ACC112 (cell line): ENCODE measurements at regions not wholly inside any gene's neighbourhood (a gene's known extent, or its start where the extent isn't known, plus 50 kb on each side); places are given as distances from the start of the nearest gene placed in this dataset.
"Not testable (repeated sequence)": the region's sequence is repeated elsewhere in the genome, so short reads cannot be mapped to it uniquely, and the experiment has no call there.

Experiments
- H2AFZ ChIP-seq: fragments of 200-600 bp; sonication (generic); one replicate; pipeline ENCODE4 v1.6.0; 2017; ENCODE audit warnings: antibody characterized with exemption, low read length; ENCODE audit not compliant: unreplicated experiment
- H3K27ac ChIP-seq: fragments of 200-600 bp; sonication (generic); 2 replicates; pipeline ENCODE4 v1.5.1; 2014; ENCODE audit warnings: low read depth, mild to moderate bottlenecking, antibody characterized with exemption, low read length, moderate library complexity
- H3K27me3 ChIP-seq: fragments of 200-600 bp; sonication (generic); 2 replicates; pipeline ENCODE4 v1.6.1; 2014; ENCODE audit warnings: mild to moderate bottlenecking, antibody characterized with exemption, low read length, moderate library complexity, mixed read lengths; ENCODE audit not compliant: insufficient read depth
- H3K36me3 ChIP-seq: fragments of 200-600 bp; sonication (generic); 2 replicates; pipeline ENCODE4 v1.6.1; 2016; ENCODE audit warnings: mild to moderate bottlenecking, antibody characterized with exemption, low read length, moderate library complexity, mixed read lengths; ENCODE audit not compliant: insufficient read depth
- H3K4me1 ChIP-seq: fragments of 200-600 bp; sonication (generic); one replicate; pipeline ENCODE4 v1.6.1; 2016; ENCODE audit warnings: low read length, mixed read lengths; ENCODE audit not compliant: insufficient read depth, unreplicated experiment, control insufficient read depth
- H3K4me3 ChIP-seq: fragments of 200-600 bp; sonication (generic); 2 replicates; pipeline ENCODE4 v1.5.1; 2014; ENCODE audit warnings: mild to moderate bottlenecking, low read depth, low read length
- H3K79me2 ChIP-seq: fragments of 200-600 bp; sonication (generic); one replicate; pipeline ENCODE4 v1.6.0; 2016; ENCODE audit warnings: low read length; ENCODE audit not compliant: control insufficient read depth, unreplicated experiment, insufficient read depth

- no peaks in the 10 kb centered on the region for H3K4me1 ChIP-seq
- H2AFZ ChIP-seq = no peak overlapping the region
- no peaks in the 10 kb centered on the region for H3K79me2 ChIP-seq
- H3K27ac ChIP-seq = no peak overlapping the region
- H3K4me3 ChIP-seq = no peak overlapping the region
- H3K27me3 ChIP-seq = peaks cover 32% of the 10 kb centered on the region; the same call in 1 of the 2 replicates
- H3K36me3 ChIP-seq = no peaks in the 10 kb centered on the region
Measured at GRCh38 chr9:71465392-71465791, 302.9 kb downstream of the CEMIP2 start.

GRCh38 chr9:71459082-71459481, 309.2 kb downstream of the CEMIP2 start:
- Histone ChIP-seq H2AFZ (no peak overlapping the region), H3K27ac (no peak overlapping the region), H3K4me1 (no peaks in the 10 kb centered on the region), H3K27me3 (peaks cover 34% of the 10 kb centered on the region; the same call in 1 of the 2 replicates), H3K79me2 (no peaks in the 10 kb centered on the region), H3K36me3 (no peaks in the 10 kb centered on the region), H3K4me3 (no peak overlapping the region)

GRCh38 chr9:71446473-71447411, 321.6 kb downstream of the CEMIP2 start:
- H3K4me3 ChIP-seq = peak overlapping the region; percentile 81
- peaks cover 79% of the 10 kb centered on the region for H3K27me3 ChIP-seq
- no peak overlapping the region for H3K27ac ChIP-seq

GRCh38 chr9:71446106-71446472, 322.2 kb downstream of the CEMIP2 start:
- no peak overlapping the region for H2AFZ ChIP-seq
- peaks cover 82% of the 10 kb centered on the region for H3K27me3 ChIP-seq
- H3K36me3 ChIP-seq = no peaks in the 10 kb centered on the region
- peak overlapping the region; percentile 81 for H3K4me3 ChIP-seq
- H3K4me1 ChIP-seq = no peaks in the 10 kb centered on the region
- H3K79me2 ChIP-seq = no peaks in the 10 kb centered on the region
- H3K27ac ChIP-seq = no peak overlapping the region

More at GRCh38 chr9:71446473-71447411, 321.6 kb downstream of the CEMIP2 start:
- Histone ChIP-seq H3K36me3 (no peaks in the 10 kb centered on the region), H3K4me1 (no peaks in the 10 kb centered on the region), H3K79me2 (no peaks in the 10 kb centered on the region), H2AFZ (no peak overlapping the region)

- Histone ChIP-seq H3K4me1 (no peaks in the 10 kb centered on the region), H2AFZ (no peak overlapping the region), H3K79me2 (no peaks in the 10 kb centered on the region), H3K27me3 (peaks cover 58% of the 10 kb centered on the region), H3K36me3 (no peaks in the 10 kb centered on the region), H3K27ac (no peak overlapping the region), H3K4me3 (no peak overlapping the region)
Measured at GRCh38 chr9:71442937-71443336, 321.5 kb upstream of the TRPM3 start.

GRCh38 chr9:71441266-71441665, 319.8 kb upstream of the TRPM3 start:
- H3K79me2 ChIP-seq = no peaks in the 10 kb centered on the region

GRCh38 chr9:71431931-71432330, 310.5 kb upstream of the TRPM3 start:
- no peaks in the 10 kb centered on the region for H3K36me3 ChIP-seq
- H3K79me2 ChIP-seq = no peaks in the 10 kb centered on the region
- H3K4me1 ChIP-seq = no peaks in the 10 kb centered on the region
- H3K27me3 ChIP-seq = peaks cover 18% of the 10 kb centered on the region
- H2AFZ ChIP-seq = no peak overlapping the region
- H3K4me3 ChIP-seq = no peak overlapping the region
- no peak overlapping the region for H3K27ac ChIP-seq

More at GRCh38 chr9:71441266-71441665, 319.8 kb upstream of the TRPM3 start:
- no peaks in the 10 kb centered on the region for H3K36me3 ChIP-seq
- no peak overlapping the region for H3K4me3 ChIP-seq
- H3K27ac ChIP-seq = no peak overlapping the region
- peaks cover 42% of the 10 kb centered on the region for H3K27me3 ChIP-seq
- H2AFZ ChIP-seq = no peak overlapping the region
- no peaks in the 10 kb centered on the region for H3K4me1 ChIP-seq

- H3K27ac ChIP-seq, H3K79me2 ChIP-seq, H3K36me3 ChIP-seq, H3K27me3 ChIP-seq, H3K4me1 ChIP-seq, H3K4me3 ChIP-seq, H2AFZ ChIP-seq: not testable (repeated sequence)
Measured at GRCh38 chr9:71407341-71407740, 285.9 kb upstream of the TRPM3 start.

GRCh38 chr9:71403106-71403505, 281.7 kb upstream of the TRPM3 start:
- H3K36me3 ChIP-seq = no peaks in the 10 kb centered on the region
- H3K4me1 ChIP-seq = no peaks in the 10 kb centered on the region
- H3K79me2 ChIP-seq = no peaks in the 10 kb centered on the region
- H3K4me3 ChIP-seq = no peak overlapping the region
- H2AFZ ChIP-seq = no peak overlapping the region
- no peak overlapping the region for H3K27ac ChIP-seq
- no peaks in the 10 kb centered on the region; the same call in none of the 2 replicates for H3K27me3 ChIP-seq

- H3K4me1 ChIP-seq = no peaks in the 10 kb centered on the region
- no peak overlapping the region for H3K4me3 ChIP-seq
- H3K79me2 ChIP-seq = no peaks in the 10 kb centered on the region
- H3K27ac ChIP-seq = no peak overlapping the region
- H3K27me3 ChIP-seq = peaks cover 27% of the 10 kb centered on the region
- no peak overlapping the region for H2AFZ ChIP-seq
- no peaks in the 10 kb centered on the region for H3K36me3 ChIP-seq
Measured at GRCh38 chr9:71393005-71393404, 271.6 kb upstream of the TRPM3 start.

GRCh38 chr9:71384343-71384742, 262.9 kb upstream of the TRPM3 start:
- Histone ChIP-seq H3K4me1 (no peaks in the 10 kb centered on the region), H3K79me2 (no peaks in the 10 kb centered on the region), H2AFZ (no peak overlapping the region), H3K4me3 (no peak overlapping the region), H3K27me3 (0 out of 2 replicates have a peak, but pooled peaks cover 7% of the 10 kb centered on the region), H3K27ac (no peak overlapping the region), H3K36me3 (no peaks in the 10 kb centered on the region)
